AG10803 (cell line): ENCODE measurements at regions not wholly inside any gene's neighbourhood (a gene's known extent, or its start where the extent isn't known, plus 50 kb on each side); places are given as distances from the start of the nearest gene placed in this dataset.

Experiments
- DNase-seq: peaks from one replicate; pipeline ENCODE4 v3.0.0; 2010; ENCODE audit warnings: low read depth
- H3K4me3 ChIP-seq: 2 replicates; pipeline ENCODE4 v1.5.1; 2011; ENCODE audit warnings: mild to moderate bottlenecking, low read length, control low read depth
- CTCF ChIP-seq: conservative IDR thresholded peaks from 2 replicates; pipeline ENCODE4 v1.5.1; 2011; ENCODE audit warnings: mild to moderate bottlenecking, low read length, control low read depth, inconsistent platforms

GRCh38 chr4:175419236-175419718 lies 392.8 kb downstream of the GPM6A start:
- DNase-seq = peak; percentile 98
- no peak for TF ChIP-seq CTCF
- H3K4me3 ChIP-seq = no peak overlapping the region

GRCh38 chr4:175421506-175421905 lies 390.6 kb downstream of the GPM6A start:
- peak; percentile 10; the same call in 1 of the 2 replicates for TF ChIP-seq CTCF
- DNase-seq = peak; percentile 42

DNA sequence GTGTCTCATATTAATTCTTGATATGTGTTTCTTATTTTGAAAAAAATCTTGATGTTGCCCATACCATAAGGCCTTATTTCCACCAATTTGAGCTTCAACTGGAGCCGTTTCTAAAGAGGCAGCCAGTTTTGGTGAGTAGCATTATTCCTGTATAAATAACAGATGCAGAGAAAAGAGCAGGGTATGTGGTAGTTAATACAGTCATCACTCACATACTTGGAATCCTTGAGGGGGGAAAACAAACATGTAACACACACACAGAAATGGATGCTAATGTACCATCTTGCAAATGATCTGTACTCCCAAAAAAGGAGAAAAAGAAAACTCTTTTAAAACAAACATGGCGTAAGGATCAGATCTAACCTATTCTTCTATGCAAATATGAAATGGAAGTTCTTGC lies 389.7 kb downstream of the GPM6A start:
- DNase-seq = peak; percentile 70
- no peak overlapping the region for H3K4me3 ChIP-seq
- no peak for TF ChIP-seq CTCF

More at GRCh38 chr4:175421506-175421905, 390.6 kb downstream of the GPM6A start:
- no peak overlapping the region for H3K4me3 ChIP-seq

DNA sequence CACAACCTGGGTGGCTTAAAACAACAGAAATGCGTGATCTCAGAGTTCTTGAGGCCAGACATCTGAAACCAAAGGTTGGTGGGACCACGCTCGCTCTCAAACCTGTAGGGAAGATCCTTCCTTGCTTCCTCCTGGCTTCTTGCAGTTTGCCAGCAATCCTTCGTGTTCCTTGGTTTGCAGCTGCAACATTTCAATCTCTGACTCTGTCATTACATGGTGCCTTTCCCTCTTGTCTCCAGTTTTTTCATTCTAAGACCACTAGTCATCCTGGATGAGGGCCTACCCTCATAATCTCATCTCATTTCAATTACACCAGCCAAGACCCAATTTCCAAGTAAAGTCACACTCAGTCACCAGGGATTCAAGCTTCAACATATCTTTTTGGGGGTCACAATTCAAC lies 388.0 kb downstream of the GPM6A start:
- peak; percentile 31 for DNase-seq
- TF ChIP-seq CTCF = no peak
- no peak overlapping the region for H3K4me3 ChIP-seq

- DNase-seq = no peak
- TF ChIP-seq CTCF = no peak
- no peak overlapping the region for H3K4me3 ChIP-seq
Observed at GRCh38 chr4:175427751-175428150, 384.3 kb downstream of the GPM6A start.

DNA sequence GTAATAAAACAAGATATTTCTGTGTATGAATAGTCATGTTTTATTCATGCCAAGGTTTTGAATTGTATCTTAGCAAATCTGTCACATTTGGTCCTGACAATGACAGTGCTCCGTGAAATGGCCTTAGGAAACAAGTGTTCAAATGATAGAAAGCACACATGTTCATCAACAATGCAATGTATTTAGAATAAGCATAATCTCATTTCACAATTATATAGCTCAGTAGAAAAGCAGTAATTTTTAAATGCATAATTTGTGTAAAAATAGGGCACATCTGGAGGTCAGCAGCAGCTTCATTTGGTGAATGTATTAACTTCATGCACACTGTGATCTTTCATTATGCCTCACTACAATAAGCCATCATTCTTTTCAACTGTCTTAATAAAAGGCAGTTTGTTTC lies 380.4 kb downstream of the GPM6A start:
- no peak for DNase-seq
- H3K4me3 ChIP-seq = no peak overlapping the region
- TF ChIP-seq CTCF = no peak

DNA sequence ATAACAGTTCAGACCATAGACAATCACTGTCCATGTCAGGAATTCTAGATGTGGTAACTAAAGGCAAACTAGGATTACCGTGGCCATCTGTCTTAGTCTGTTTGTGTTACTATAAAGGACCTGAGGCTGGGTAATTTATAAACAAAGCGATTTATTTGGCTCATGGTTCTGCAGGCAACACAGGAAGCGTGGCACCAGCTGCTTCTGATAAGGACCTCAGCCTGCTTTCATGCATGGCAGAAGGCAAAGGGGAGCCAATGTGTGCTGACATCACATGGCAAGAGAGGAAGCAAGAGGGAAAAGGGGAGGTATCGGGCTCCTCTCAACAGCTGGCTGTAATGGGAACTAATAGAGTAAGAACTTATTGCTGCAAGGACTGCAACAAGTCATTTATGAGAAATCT lies 376.7 kb downstream of the GPM6A start:
- no peak for TF ChIP-seq CTCF
- peak; percentile 6 for DNase-seq
- H3K4me3 ChIP-seq = no peak overlapping the region
